ENCODE measurements at regions not wholly inside any gene's neighbourhood (a gene's known extent, or its start where the extent isn't known, plus 50 kb on each side); places are given as distances from the start of the nearest gene placed in this dataset.
"Not testable (repeated sequence)": the region's sequence is repeated elsewhere in the genome, so short reads cannot be mapped to it uniquely, and the experiment has no call there.

GRCh38 chr20:48025661-48026060 lies 240.4 kb upstream of the SULF2 start:
- DNase-seq = no peak

GRCh38 chr20:48025051-48025515 lies 239.8 kb upstream of the SULF2 start:
- no peak for DNase-seq

GRCh38 chr20:48024539-48024938 lies 239.3 kb upstream of the SULF2 start:
- no peak for DNase-seq

- not testable (repeated sequence) for DNase-seq
These were observed 235.4 kb upstream of the SULF2 start for GRCh38 chr20:48020696-48021095.

- no peak for DNase-seq
These were observed 234.7 kb upstream of the SULF2 start for GRCh38 chr20:48019940-48020339.

GRCh38 chr20:48019496-48019895 lies 234.2 kb upstream of the SULF2 start:
- no peak for DNase-seq

- DNase-seq = not testable (repeated sequence)
These were observed 233.6 kb upstream of the SULF2 start for GRCh38 chr20:48018851-48019250.

- DNase-seq = no peak
These were observed 232.7 kb upstream of the SULF2 start for GRCh38 chr20:48017992-48018391.

GRCh38 chr20:48017509-48017908 lies 232.2 kb upstream of the SULF2 start:
- DNase-seq = no peak

- DNase-seq = no peak
These were observed 230.9 kb upstream of the SULF2 start for GRCh38 chr20:48015943-48016723.

- DNase-seq = no peak
These were observed 230.0 kb upstream of the SULF2 start for GRCh38 chr20:48015141-48015910.

- DNase-seq = no peak
These were observed 227.2 kb upstream of the SULF2 start for GRCh38 chr20:48012401-48012974.

- DNase-seq = no peak
These were observed 225.7 kb upstream of the SULF2 start for GRCh38 chr20:48011025-48011424.

- no peak for DNase-seq
These were observed 225.3 kb upstream of the SULF2 start for GRCh38 chr20:48010623-48011022.

GRCh38 chr20:48008850-48009515 lies 223.7 kb upstream of the SULF2 start:
- DNase-seq = no peak

GRCh38 chr20:48007351-48007750 lies 222.1 kb upstream of the SULF2 start:
- DNase-seq = no peak

GRCh38 chr20:48006036-48006833 lies 221.0 kb upstream of the SULF2 start:
- peak in 1 of 5 experiments; percentile 29 for DNase-seq

- no peak for DNase-seq
These were observed 217.7 kb upstream of the SULF2 start for GRCh38 chr20:48003021-48003420.

- no peak for DNase-seq
These were observed 217.3 kb upstream of the SULF2 start for GRCh38 chr20:48002517-48002970.

- DNase-seq = no peak
These were observed 213.9 kb upstream of the SULF2 start for GRCh38 chr20:47999166-47999565.

GRCh38 chr20:47998736-47999135 lies 213.5 kb upstream of the SULF2 start:
- DNase-seq = no peak

GRCh38 chr20:47995661-47996060 lies 210.4 kb upstream of the SULF2 start:
- no peak for DNase-seq

Measured in T-helper 2 cell (primary cell).